GM04504 (cell line): ENCODE measurements at regions not wholly inside any gene's neighbourhood (a gene's known extent, or its start where the extent isn't known, plus 50 kb on each side); places are given as distances from the start of the nearest gene placed in this dataset.

Source experiments
- DNase-seq: peaks from one replicate; pipeline ENCODE4 v3.0.0-alpha.2; 2012; ENCODE audit warnings: low read depth

DNA sequence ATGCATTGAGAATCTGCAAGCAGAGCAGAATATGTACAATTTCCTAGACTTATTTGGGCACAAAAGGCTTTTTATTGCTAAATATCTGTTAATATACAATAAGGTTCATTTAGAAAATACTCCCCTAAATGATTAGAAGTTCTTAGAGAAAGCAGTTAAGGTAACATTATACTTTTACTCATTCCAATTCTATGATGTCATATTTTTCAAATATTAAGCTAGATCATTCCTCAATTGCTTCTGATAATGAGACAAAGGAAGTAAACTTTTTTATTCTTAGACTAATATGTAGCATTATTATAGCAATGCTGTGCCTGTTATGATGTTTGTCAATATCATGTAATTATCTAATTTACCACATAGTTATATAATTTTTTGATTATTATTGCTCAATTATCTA lies 447.0 kb downstream of the SLC16A7 start:
- DNase-seq, result no peak

DNA sequence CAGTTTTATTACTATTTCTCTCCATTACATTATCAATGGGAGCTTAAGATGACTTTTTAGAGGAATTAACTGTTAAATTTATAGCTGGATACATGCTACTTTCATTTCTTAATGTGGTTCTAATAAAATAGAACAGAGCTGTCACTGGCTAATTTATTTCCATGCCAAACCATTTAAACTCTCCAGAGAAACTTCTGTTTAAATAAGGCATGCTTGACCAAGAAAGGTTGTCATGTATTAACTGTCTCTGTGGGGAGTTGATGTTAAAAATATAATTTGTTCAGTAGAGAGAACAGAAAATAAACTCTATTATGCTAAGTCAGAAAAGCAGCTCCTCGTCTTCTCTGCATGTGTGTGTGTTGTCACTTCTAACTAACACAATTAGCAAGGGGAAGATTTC lies 447.4 kb downstream of the SLC16A7 start:
- DNase-seq, result no peak

DNA sequence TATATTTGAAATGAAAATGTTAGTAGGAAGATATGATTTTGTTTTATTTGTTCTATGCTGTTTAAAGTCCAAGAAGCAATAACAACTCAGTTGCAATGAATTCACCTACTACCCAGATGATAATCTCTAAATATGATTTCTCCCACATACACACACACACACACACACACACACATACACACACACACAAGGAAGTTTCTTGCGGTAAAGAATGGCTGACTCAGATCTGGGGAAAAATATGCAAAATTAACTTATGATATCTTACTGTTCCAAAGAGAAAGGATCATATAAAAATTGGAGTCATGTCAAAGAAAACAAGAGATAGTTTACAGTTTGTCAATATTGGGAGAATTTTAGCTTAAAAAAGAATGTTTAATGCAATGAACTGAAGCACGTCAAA lies 456.7 kb downstream of the SLC16A7 start:
- DNase-seq, result no peak

DNA sequence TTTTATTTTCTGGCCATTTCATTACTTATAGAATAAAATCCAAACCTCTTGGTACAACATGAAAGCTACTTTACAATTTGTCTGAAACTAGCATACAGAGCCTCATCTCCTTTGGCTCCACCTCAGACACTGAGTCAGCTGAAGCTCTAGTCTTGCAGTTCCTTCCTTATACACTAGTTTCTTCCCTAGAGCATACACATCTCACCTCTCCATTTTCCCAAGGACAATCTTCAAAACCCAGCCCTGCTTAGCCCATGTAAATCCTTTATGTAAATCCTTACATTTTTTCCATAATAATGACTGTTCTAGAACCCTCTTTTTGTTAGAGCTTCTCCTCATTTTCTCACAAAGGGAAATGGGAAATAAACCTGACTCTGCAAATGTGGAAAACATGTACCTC lies 463.4 kb downstream of the SLC16A7 start:
- no peak for DNase-seq

DNA sequence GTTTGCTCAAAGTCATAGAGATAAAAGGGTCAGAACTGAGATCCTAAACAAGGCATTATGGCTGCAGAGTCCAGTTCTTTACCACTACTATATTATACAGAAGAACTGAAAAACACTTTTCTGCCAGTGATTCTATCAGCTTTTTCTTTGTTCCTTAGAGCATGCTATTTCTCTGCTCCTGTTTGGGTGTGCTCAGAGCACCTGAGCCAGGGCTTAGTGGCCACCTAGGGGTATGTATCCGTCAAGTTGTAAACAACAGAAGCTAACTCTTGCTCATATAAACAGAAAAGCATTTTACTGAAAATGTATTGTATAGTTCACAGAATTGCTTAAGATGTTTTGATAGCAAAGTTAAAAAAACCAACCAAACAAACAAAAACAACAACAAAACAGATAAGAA lies 470.8 kb downstream of the SLC16A7 start:
- DNase-seq, result no peak

DNA sequence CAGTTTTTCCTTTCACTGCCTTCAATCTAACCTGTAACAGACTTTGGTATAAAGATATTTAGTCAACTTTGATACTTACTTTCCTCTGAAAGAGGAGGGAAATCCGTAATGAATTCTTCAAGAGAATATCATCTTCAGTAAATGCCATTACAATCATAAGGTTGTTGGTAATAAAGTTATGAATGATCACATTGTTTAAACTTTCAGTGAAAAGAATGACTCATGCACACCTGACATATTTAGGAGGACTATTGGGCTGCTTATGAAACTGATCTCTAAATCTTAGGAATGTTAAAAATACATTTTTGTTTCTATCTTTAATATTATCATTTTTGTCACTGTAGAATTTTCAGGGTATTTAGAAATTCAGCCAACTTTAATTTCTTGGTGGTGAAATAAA lies 474.7 kb downstream of the SLC16A7 start:
- DNase-seq, result no peak

DNA sequence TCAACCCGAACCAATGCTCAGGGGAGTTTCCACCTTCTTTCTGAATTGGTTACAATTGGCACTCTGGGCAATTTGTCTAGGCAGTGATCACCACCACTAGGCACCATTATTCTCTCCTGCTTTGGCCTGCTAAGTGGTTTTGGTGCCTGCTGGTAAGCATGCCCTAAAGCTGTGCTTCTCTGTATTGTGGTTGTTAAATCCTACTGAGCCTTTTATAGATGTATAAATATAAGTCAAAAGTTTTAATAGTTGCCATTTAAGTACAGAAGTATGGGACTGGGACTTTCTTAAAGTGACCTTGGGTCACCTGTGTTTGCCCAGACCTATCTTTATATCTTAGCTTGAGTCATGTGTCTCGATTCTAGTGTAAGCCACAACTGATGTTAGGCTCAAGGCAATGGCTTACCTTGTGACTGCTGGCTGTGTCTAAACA lies 475.9 kb downstream of the SLC16A7 start:
- DNase-seq, result no peak

DNA sequence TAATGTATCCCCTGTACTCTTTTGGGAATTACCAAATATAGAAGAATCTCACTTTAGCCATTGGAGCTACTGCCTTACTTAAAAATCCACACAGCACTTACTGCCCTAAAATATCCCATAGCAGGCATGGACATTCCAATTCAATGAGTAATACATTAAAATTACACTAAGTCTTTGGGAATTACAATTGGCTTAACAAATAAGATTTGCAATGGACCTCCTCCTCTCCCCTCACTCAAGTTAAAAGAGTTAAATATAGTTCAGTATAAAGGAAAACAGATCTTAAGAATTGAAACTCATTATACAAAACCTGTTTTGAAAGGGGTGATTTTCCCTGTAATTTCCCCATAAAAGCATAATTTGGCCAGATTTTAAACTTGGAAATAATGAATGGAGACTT lies 477.1 kb downstream of the SLC16A7 start:
- DNase-seq, result no peak

DNA sequence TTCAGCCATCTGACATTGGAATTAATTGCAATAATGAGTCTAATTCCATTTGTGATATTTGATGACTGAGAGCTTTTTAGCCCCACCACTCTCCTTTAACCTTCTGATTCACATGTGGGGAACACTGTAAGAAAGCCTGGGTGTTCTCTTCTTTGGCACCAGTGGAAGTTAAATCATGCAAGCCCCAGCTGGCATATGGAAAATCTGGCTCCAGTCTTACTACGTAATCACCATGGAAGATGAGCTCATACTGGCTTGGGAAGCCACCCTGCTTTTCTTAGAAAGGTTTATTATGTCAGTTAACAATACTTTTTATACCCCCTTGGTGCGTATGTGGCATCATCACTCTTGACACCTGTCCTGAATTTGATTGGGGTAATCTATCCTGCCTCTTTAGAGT lies 479.3 kb downstream of the SLC16A7 start:
- DNase-seq, result no peak

DNA sequence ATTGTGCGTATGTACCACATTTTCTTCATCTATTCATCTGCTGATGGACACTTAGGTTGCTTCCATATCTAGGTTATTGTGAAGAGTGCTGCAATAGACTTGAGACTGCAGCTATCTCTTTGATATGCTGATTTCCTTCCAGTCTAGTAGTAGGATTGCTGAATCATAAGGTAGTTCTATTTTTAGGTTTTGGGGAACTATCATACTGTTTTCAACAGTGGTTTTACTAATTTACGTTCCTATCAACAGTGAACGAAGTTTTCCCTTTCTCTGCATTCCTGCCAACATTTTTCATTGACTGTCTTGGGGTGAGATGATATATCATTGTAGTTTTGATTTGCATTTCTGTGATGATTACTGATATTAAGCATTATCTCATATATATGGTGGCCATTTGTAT lies 482.2 kb downstream of the SLC16A7 start:
- no peak for DNase-seq

DNA sequence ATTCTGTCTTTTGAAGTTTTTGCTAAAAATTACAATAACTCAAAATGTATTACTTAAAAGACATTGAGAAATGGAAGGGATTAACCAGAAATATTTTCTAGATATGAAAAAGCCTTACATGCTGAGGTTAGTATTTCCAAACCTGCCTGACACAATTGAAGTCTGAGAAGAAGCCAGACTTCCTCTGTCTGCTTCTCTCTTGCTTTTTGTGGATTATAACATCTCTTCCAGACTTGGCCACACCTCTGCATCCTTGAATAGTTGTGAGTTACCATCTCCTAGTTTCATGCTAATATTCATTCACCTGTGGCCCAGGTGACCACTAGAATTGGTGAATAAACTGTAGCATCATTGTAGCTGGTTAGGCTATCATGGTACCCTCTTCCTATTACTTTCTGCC lies 497.6 kb downstream of the SLC16A7 start:
- no peak for DNase-seq

DNA sequence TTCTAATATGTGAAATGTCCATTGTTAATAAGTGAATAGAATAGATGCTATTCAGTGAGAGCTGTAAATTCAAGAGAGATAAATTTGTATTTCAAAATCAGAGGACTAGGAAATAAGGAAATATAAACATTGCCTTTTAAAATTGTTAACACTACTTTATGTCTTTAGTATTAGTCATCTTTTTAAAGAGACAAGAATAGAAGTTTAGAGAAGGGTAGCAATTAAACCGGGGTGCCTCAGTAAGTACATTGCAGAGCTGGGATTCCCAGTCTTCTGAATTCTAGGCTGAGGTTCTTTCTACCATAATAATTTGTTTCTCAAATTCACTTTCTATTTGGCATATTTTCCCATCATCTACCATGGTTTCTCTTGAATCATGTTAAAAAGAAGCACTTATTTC lies 498.6 kb downstream of the SLC16A7 start:
- no peak for DNase-seq

DNA sequence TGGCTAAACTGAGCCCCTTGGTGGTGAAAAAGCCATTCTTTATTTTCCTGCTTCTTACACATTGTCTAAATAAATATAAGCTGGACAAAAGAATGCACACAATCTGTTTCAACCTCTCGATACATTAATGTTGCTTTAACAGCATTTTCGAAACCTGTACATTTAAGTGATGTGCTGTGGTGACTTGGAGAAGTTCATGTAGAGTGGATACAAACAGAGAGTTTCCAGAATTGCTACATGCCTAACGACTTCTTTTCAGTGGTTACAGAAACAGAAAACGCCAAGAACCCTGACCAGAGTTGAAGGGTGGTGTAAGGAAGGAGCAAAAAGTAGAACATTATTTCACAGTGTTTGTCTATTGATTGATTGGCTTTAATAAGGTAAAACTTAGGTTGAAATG lies 500.9 kb downstream of the SLC16A7 start:
- no peak for DNase-seq

DNA sequence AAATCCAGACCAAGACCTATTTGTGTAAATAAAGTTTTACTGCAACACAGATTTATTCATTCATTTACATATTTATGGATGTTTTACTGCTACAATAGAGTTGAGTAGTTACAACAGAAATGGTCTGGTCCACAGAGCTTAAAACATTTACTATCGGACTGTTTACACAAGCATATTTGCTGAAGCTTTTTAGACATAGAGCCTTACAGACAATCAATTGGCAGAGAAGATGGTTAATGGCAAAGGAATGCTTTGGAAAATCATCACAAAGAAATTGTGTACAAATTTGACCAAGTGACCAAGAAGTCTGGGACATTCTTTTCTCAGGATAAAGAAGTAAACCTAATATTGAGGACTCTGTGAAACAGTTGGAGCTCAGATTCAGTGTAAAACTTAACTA lies 504.3 kb downstream of the SLC16A7 start:
- DNase-seq, result no peak

DNA sequence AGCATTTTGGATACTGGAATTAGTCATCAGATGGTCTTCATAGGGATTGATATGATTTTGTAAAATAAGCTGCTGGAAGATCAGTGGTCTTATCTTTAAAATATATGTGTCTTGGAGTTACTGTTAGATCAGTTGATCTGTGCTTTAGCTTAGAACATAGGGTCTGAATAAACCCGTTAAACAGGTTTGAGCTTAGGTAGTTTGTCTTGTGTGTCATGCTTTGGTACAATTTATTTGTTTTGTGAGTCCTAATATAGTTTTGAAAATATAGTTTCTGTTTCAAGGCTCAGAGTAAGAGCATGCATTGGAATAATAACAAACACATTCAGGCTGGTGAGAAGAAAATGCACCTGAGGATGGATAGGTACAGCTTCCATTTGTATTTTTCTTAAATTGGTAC lies 505.0 kb downstream of the SLC16A7 start:
- no peak for DNase-seq

DNA sequence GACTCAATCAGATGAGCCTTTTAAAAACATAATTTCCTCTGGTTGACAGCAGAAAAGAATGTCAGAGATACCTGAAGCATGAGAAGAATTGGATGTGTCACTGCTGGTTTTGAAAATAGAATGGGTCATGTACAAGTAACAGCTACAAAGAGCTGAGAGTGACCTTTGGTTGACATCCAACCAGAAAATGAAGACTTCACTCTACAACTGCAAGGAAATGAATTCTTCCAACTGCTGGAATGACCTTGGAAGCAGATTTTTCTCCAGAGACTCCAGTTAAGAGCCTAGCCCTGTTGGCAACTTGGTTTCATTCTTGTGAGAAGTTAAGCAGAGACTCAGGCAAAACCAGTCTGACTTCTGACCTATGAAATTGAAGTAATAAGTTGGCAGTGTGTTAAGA lies 505.9 kb downstream of the SLC16A7 start:
- peak; percentile 77 for DNase-seq

DNA sequence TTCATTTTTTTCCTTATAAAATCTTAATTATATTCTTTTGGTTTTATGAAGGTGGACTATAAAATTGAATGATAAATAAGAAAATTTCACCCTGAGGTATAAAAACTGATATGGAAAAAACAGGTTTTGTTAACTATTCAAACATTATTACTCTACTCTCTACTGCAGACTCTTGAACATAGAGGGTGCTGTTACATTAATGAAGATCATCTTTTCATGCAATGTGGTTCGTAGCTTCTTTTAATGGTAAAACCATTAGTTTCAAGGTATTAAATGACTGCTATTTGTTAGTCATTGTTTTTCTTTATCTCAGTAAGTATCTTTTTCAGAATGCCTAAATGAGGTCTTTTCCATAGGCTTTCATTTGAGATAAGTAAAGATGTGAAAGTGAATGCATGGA lies 510.4 kb downstream of the SLC16A7 start:
- DNase-seq, result no peak

DNA sequence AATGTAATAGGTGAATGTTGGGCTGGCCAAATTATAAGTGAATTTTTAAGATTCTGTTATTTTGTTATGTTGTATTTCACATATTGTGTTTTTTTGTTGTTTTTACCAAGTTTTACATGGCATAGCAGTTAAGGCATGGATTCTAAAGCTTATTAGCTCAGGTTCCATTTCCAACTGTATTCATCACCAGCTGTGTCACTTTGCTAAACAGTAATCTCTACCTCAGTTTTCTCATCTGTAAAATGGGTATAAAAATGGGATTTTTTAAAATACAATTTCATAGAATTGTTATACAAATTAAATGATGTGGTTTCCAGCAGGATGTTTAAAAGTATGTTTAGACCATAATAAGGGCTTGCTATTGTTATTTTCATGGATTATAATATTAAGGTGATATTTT lies 512.2 kb downstream of the SLC16A7 start:
- DNase-seq, result no peak

DNA sequence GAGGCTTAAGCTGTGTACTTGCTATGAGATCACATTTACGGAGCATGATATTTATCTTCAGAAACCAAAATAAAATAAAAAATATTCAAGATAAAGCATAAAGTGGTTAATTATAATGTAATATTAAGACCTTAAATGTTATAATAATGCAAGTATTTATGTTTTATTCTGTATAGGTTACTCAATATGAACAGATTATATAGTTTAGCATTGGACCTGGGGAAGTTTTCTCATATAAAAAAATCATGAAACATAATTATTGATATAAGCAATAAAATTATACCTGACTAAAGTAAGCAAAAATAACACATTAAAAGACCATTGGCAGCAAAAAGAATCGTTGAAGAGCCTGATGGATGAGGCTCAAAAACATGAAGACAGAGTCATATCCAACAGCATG lies 516.2 kb downstream of the SLC16A7 start:
- DNase-seq, result no peak

DNA sequence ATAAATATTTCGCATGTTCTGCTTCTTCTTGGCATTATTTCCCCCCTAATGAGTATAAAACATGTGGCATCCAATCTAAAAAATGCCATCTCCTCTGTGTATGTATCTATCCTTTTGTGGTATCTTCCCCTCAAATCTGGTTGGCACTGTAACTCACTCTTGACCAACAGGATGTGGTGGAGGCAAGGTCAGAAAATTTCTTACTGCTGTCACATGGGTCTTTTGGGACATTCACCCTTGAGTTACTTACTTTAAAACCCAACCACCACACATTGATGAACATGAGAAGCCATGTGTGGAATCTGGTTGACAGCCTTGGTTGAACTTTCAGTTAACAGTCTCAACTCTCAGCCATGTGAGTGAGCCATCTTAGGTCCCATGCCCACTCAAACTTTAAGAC lies 516.9 kb downstream of the SLC16A7 start:
- DNase-seq, result no peak

DNA sequence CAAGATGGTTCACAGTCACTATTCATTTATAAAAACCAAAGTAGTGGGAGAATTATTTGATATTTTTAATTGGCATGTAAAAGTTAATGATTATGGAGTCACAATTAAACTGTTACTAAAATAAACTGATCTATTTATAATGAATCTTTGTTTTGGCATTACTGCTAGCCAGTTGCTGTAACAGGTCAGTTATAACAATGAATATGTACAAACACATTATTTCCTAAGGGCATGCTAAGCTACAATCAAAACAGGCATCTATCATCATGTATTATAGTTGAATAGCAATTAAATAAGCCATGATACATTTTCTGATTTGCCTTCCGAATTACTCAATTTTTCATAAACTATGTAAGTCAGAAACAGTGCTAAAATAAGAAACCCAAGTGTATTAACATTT lies 518.3 kb downstream of the SLC16A7 start:
- no peak for DNase-seq

DNA sequence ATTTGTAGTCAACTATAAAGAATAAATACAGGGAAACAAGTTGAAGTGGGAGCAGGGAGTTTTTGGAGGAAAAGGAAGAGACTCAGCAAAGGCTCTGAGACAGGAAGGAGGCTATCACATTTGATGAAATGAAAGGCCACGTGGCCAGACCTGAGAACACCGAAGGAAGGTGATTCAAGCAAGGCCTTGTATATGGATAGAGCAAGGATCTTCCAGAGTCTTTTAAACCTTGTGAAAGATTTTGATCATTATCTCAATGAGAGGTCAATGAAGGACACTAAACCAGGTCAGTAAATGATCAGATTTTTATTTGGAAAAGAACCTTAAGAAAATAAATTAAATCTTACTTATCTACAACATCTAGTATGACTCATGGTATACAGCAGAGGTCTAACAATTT lies 523.5 kb downstream of the SLC16A7 start:
- DNase-seq, result no peak

DNA sequence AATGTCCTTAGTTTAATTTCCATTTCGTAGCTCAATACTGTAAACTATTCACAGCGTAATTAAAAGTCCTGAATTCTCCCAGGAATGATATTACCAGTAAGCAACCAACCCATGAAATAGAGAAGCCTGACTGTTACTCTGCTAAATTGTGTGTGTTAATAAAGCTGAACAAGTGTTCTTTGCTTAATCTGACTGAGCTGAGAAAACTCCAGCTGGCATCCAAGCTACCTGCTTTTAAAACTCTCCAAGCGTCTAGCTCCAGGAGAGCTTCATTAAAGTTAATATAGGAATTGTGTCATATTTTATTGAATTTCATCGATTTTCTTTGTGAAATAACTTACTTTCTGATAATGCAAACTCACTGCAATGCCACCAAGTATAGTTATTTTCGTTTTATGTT lies 524.4 kb downstream of the SLC16A7 start:
- DNase-seq, result no peak

DNA sequence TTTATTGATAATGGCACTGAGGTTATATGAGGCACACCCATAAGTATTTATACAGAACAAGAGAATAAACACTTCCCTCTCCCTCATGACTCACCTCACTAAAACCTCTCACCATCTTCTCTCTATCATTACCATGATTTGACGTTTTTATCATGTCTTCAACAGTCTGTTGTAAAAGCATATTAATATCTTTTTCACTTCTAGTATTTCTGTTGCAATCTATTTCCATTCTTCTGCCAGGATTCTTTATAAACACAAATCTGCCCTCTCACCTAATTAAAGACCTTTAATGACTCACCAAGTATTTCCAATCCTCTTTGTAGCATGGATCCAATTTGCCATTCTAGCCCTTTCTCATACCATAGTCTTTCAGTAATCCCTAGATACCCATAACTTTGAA lies 527.7 kb downstream of the SLC16A7 start:
- no peak for DNase-seq

DNA sequence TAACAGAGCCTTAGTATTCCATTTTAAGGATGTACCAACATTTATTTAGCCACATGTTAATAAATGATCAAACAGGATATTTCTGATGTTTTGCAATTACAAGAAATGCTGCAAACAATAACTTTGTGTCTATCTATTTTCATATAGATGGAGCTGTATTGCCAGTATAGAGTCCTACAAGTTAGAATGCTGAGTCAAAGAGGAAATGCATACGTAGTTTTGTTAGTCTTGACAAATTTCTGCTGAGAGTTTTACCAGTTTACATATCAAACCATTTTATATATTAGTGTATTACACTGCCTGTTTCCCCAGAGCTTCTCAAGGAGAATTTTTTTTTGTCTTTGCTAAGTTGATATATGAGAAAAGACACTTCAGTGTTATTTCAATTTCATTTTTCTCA lies 541.7 kb downstream of the SLC16A7 start:
- no peak for DNase-seq
